Fibroblast of the aortic adventitia (primary cell): ENCODE measurements at regions not wholly inside any gene's neighbourhood (a gene's known extent, or its start where the extent isn't known, plus 50 kb on each side); places are given as distances from the start of the nearest gene placed in this dataset.

Experiments
- DNase-seq: peaks from one replicate; pipeline ENCODE4 v3.0.0-alpha.2; 2010; ENCODE audit warnings: low read depth
- H3K4me3 ChIP-seq: 2 replicates; pipeline ENCODE4 v1.5.1; 2011; ENCODE audit warnings: low read depth, mild to moderate bottlenecking, control low read depth, low read length, moderate library complexity
- TF ChIP-seq, protein P1 (sequence below): IDR thresholded peaks from 2 replicates; pipeline ENCODE4 v1.5.1; 2011; ENCODE audit warnings: mild to moderate bottlenecking, low read length, control low read depth, inconsistent platforms; ENCODE audit not compliant: insufficient read depth

DNA sequence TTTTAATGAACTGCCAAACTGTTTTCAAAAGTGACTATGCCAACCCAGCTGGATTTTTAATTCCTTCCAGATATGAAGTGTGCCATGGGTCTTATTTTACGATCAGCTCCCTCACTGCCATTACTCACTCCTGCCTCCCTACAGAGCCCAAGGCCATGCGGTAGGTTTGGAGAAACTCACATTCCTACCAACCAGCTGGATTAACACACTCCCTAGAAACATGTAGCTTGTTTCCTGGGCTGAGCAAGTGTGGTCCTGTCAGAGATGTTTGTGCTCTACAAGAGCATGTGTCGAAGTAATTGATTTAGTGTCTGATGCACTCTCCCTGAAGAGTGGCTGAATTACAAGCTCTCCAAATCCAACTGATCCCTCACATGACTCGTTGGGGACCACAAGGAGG is 82.5 kb downstream of the SPP2 start:
- TF ChIP-seq, protein P1, sequence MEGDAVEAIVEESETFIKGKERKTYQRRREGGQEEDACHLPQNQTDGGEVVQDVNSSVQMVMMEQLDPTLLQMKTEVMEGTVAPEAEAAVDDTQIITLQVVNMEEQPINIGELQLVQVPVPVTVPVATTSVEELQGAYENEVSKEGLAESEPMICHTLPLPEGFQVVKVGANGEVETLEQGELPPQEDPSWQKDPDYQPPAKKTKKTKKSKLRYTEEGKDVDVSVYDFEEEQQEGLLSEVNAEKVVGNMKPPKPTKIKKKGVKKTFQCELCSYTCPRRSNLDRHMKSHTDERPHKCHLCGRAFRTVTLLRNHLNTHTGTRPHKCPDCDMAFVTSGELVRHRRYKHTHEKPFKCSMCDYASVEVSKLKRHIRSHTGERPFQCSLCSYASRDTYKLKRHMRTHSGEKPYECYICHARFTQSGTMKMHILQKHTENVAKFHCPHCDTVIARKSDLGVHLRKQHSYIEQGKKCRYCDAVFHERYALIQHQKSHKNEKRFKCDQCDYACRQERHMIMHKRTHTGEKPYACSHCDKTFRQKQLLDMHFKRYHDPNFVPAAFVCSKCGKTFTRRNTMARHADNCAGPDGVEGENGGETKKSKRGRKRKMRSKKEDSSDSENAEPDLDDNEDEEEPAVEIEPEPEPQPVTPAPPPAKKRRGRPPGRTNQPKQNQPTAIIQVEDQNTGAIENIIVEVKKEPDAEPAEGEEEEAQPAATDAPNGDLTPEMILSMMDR, result no peak
- no peak overlapping the region for H3K4me3 ChIP-seq
- DNase-seq, result no peak

DNA sequence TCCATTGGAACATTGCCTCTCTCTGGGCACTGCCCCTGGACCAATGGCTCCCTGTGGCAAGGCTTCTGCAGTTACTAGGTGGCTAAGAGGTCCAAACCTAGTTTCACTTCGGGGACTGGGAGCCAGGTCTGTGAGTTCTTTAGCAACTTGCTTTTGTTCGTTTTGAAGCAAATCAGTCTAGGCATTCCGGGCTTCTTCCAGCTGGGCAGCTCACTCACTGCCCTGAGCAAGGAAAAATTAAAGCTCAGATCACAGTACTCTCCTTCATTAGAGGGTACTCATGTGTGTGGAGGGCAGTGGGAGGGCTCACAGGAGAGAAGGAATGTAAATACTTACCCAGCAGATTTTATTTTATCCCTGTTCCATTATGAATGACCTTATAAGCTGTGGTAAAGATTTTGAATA is 80.3 kb downstream of the SPP2 start:
- no peak for DNase-seq
- TF ChIP-seq, protein P1, result no peak
- no peak overlapping the region for H3K4me3 ChIP-seq

DNA sequence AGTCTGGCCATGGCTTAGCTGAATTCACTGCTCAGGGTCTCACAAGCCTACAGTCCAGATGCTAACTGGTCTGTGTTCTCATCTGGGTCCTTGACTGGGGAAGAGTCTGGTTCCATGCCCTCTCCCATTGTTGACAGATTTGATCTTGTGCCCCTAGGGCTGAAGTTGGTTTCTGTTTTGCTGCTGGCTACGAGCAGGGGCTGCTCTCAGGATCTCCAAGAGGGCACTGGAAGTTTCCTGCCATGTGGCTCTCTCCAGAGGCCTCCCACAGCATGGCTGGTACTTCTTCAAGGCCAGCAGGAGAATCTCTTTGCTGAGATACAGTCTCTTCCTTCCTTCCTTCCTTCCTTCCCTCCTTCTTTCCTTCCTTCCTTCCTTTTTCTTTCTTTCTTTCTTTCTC is 78.1 kb downstream of the SPP2 start:
- TF ChIP-seq, protein P1, result no peak
- no peak for DNase-seq
- no peak overlapping the region for H3K4me3 ChIP-seq
